ENCODE measurements at regions not wholly inside any gene's neighbourhood (a gene's known extent, or its start where the extent isn't known, plus 50 kb on each side); places are given as distances from the start of the nearest gene placed in this dataset.
A peak's percentile ranks its signal among the peaks of the same experiment; 100 is the strongest.
"Not testable (repeated sequence)": the region's sequence is repeated elsewhere in the genome, so short reads cannot be mapped to it uniquely, and the experiment has no call there.

GRCh38 chr12:131573631-131574394, 137.1 kb upstream of the SFSWAP start:
- Mint-ChIP-seq H3K36me3 (ENCODE audit: low read depth) (no peaks in the 10 kb centered on the region), H3K27me3 (peaks cover 30% of the 10 kb centered on the region), H3K27ac (no peak overlapping the region), H3K9me3 (no peaks in the 10 kb centered on the region), H3K4me1 (ENCODE audit: low read depth) (no peaks in the 10 kb centered on the region), H3K4me3 (no peak overlapping the region)
- ChIA-PET CTCF (no interaction called here), POLR2A (no interaction called here)
- Histone ChIP-seq H3K4me1 (ENCODE audit: insufficient read depth, low read length) (no peaks in the 10 kb centered on the region), H3K27me3 (ENCODE audit: control insufficient read depth in 1 of 2, insufficient read depth in 2 of 2, low read length in 2 of 2) (no peaks in the 10 kb centered on the region), H3K36me3 (ENCODE audit: insufficient read depth, low read length) (no peaks in the 10 kb centered on the region), H3K4me3 (ENCODE audit: low read length) (no peak overlapping the region), H3K27ac (ENCODE audit: low read depth in 1 of 2, low read length in 2 of 2) (no peak overlapping the region), H3K9me3 (ENCODE audit: control insufficient read depth in 1 of 2, insufficient read depth in 1 of 2, low read length in 2 of 2) (no peaks in the 10 kb centered on the region)
- ATAC-seq (ENCODE audit: poor library complexity) (no peak), DNase-seq (no peak)
- intact Hi-C loops (cut with DNase I, micrococcal nuclease) = no loop called here
- TF ChIP-seq CTCF (IDR thresholded peaks at IDR 0.05) = no peak

- intact Hi-C loops (cut with DNase I, micrococcal nuclease) = no loop called here
- H3K27ac ChIP-seq (ENCODE audit: low read depth in 1 of 2, low read length in 2 of 2) = no peak overlapping the region
- DNase-seq (no peak), ATAC-seq (ENCODE audit: poor library complexity) (no peak)
- ChIA-PET CTCF (no interaction called here), POLR2A (no interaction called here)
- Mint-ChIP-seq H3K9me3 (no peaks in the 10 kb centered on the region), H3K27ac (no peak overlapping the region), H3K4me3 (no peak overlapping the region), H3K4me1 (ENCODE audit: low read depth) (no peaks in the 10 kb centered on the region), H3K27me3 (peaks cover 27% of the 10 kb centered on the region), H3K36me3 (ENCODE audit: low read depth) (no peaks in the 10 kb centered on the region)
- no peak overlapping the region for H3K4me3 ChIP-seq (ENCODE audit: low read length)
- no peaks in the 10 kb centered on the region for H3K27me3 ChIP-seq (ENCODE audit: control insufficient read depth in 1 of 2, insufficient read depth in 2 of 2, low read length in 2 of 2)
- TF ChIP-seq CTCF (IDR thresholded peaks at IDR 0.05) = no peak
- no peaks in the 10 kb centered on the region for H3K9me3 ChIP-seq (ENCODE audit: control insufficient read depth in 1 of 2, insufficient read depth in 1 of 2, low read length in 2 of 2)
- no peaks in the 10 kb centered on the region for H3K36me3 ChIP-seq (ENCODE audit: insufficient read depth, low read length)
- H3K4me1 ChIP-seq (ENCODE audit: insufficient read depth, low read length) = no peaks in the 10 kb centered on the region
Measured at GRCh38 chr12:131574395-131574771, 136.5 kb upstream of the SFSWAP start.

- Mint-ChIP-seq H3K36me3 (ENCODE audit: low read depth) (no peaks in the 10 kb centered on the region), H3K9me3 (no peaks in the 10 kb centered on the region), H3K27ac (no peak overlapping the region), H3K4me1 (ENCODE audit: low read depth) (no peaks in the 10 kb centered on the region), H3K27me3 (peaks cover 22% of the 10 kb centered on the region), H3K4me3 (no peak overlapping the region)
- ATAC-seq (ENCODE audit: poor library complexity) (no peak), DNase-seq (no peak)
- Histone ChIP-seq H3K36me3 (ENCODE audit: insufficient read depth, low read length) (no peaks in the 10 kb centered on the region), H3K27me3 (ENCODE audit: control insufficient read depth in 1 of 2, insufficient read depth in 2 of 2, low read length in 2 of 2) (no peaks in the 10 kb centered on the region), H3K9me3 (ENCODE audit: control insufficient read depth in 1 of 2, insufficient read depth in 1 of 2, low read length in 2 of 2) (no peaks in the 10 kb centered on the region), H3K4me1 (ENCODE audit: insufficient read depth, low read length) (no peaks in the 10 kb centered on the region), H3K4me3 (ENCODE audit: low read length) (no peak overlapping the region), H3K27ac (ENCODE audit: low read depth in 1 of 2, low read length in 2 of 2) (no peak overlapping the region)
- ChIA-PET POLR2A (no interaction called here), CTCF (no interaction called here)
- TF ChIP-seq CTCF (IDR thresholded peaks at IDR 0.05) = no peak
- intact Hi-C loops (cut with DNase I, micrococcal nuclease) = no loop called here
Measured at GRCh38 chr12:131575371-131575770, 135.5 kb upstream of the SFSWAP start.

GRCh38 chr12:131576734-131577133, 134.2 kb upstream of the SFSWAP start:
- H3K27ac Mint-ChIP-seq; intact Hi-C loops (cut with DNase I, micrococcal nuclease); H3K27me3 ChIP-seq (ENCODE audit: control insufficient read depth in 1 of 2, insufficient read depth in 2 of 2, low read length in 2 of 2); H3K27ac ChIP-seq (ENCODE audit: low read depth in 1 of 2, low read length in 2 of 2); CTCF ChIA-PET; H3K36me3 ChIP-seq (ENCODE audit: insufficient read depth, low read length); H3K4me3 ChIP-seq (ENCODE audit: low read length); H3K4me3 Mint-ChIP-seq; ATAC-seq (ENCODE audit: poor library complexity); H3K4me1 ChIP-seq (ENCODE audit: insufficient read depth, low read length); POLR2A ChIA-PET; H3K9me3 ChIP-seq (ENCODE audit: control insufficient read depth in 1 of 2, insufficient read depth in 1 of 2, low read length in 2 of 2); H3K4me1 Mint-ChIP-seq (ENCODE audit: low read depth); H3K36me3 Mint-ChIP-seq (ENCODE audit: low read depth); H3K9me3 Mint-ChIP-seq: not testable (repeated sequence)
- peak in 2 of 14 experiments; percentile 29 to 61 for DNase-seq
- peaks cover 16% of the 10 kb centered on the region for H3K27me3 Mint-ChIP-seq
